VCaP (cell line): ENCODE measurements at regions not wholly inside any gene's neighbourhood (a gene's known extent, or its start where the extent isn't known, plus 50 kb on each side); places are given as distances from the start of the nearest gene placed in this dataset.

Experiments used
- H3K27ac ChIP-seq: fragments of 450-650 bp; 2 replicates; pipeline ENCODE4 v1.5.1; 2017
- TF ChIP-seq, protein P1 (sequence below): fragments of 450-650 bp; conservative IDR thresholded peaks from 2 replicates; pipeline ENCODE4 v1.5.1; 2017; ENCODE audit warnings: mild to moderate bottlenecking, moderate library complexity

GRCh38 chr9:103999375-104000062 is 94.6 kb upstream of the SMC2 start:
- TF ChIP-seq, protein P1, sequence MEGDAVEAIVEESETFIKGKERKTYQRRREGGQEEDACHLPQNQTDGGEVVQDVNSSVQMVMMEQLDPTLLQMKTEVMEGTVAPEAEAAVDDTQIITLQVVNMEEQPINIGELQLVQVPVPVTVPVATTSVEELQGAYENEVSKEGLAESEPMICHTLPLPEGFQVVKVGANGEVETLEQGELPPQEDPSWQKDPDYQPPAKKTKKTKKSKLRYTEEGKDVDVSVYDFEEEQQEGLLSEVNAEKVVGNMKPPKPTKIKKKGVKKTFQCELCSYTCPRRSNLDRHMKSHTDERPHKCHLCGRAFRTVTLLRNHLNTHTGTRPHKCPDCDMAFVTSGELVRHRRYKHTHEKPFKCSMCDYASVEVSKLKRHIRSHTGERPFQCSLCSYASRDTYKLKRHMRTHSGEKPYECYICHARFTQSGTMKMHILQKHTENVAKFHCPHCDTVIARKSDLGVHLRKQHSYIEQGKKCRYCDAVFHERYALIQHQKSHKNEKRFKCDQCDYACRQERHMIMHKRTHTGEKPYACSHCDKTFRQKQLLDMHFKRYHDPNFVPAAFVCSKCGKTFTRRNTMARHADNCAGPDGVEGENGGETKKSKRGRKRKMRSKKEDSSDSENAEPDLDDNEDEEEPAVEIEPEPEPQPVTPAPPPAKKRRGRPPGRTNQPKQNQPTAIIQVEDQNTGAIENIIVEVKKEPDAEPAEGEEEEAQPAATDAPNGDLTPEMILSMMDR: no peak

DNA sequence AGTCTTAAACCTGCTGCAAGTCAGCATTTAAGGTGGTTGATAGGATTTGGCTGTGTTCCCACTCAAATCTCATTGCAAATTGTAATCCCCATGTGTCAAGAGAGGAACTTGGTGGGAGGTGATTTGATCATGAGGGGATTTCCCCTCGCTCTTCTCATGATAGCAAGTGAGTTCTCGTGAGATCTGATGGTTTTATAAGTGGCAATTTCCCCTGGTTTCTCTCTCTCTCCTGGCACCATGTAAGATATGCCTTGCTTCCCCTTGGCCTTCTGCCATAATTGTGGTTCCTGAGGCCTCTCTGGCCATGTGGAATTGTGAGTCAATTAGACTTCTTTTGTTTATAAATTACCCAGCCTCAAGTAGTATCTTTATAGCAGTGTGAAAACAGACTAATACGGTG is 84.3 kb upstream of the SMC2 start:
- H3K27ac ChIP-seq: no peak overlapping the region
- TF ChIP-seq, protein P1: no peak

More at GRCh38 chr9:103999375-104000062, 94.6 kb upstream of the SMC2 start:
- no peak overlapping the region for H3K27ac ChIP-seq

GRCh38 chr9:104022083-104022482 is 72.0 kb upstream of the SMC2 start:
- TF ChIP-seq, protein P1: no peak
- H3K27ac ChIP-seq: no peak overlapping the region

DNA sequence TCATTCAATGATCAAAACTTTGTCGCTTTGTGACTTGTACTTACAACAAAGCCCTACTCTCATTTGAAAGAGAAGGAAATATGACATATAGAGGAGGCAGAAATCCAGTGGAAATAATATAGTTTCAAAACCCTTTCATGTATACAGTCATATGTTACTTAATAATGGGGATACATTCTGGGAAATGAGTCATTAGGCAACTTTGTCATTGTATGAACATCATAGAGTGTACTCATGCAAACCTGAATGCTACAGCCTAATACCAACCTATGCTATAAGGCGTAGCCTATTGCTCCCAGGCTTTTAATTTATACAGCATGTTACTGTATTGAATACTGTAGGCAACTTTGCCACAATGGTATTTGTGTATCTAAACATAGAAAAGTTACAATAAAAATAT is 69.0 kb upstream of the SMC2 start:
- TF ChIP-seq, protein P1: no peak
- H3K27ac ChIP-seq: no peak overlapping the region

GRCh38 chr9:104025945-104026344 is 68.2 kb upstream of the SMC2 start:
- H3K27ac ChIP-seq: no peak overlapping the region
- TF ChIP-seq, protein P1: no peak

DNA sequence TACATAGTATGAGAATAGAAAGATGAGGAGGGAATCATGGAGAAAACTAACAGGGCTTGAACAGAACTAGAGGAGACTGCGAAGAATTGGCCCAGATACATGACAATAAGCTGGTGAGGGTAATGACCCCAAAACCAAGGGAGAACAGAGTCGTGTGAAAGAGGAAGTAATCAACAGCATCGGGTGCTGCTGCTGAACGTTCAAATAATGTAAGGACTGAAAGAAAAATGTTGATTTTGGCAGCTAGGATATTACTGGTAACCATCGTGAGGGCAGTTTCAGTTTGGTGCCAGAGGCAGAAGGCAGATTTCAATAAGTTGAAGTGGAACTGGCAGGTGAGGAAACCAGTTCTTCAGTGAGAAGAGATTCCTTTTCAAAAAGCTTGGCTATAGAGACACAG is 66.8 kb upstream of the SMC2 start:
- TF ChIP-seq, protein P1: no peak
- no peak overlapping the region for H3K27ac ChIP-seq

- no peak overlapping the region for H3K27ac ChIP-seq
- TF ChIP-seq, protein P1: no peak
Measured at GRCh38 chr9:104028827-104029226, 65.3 kb upstream of the SMC2 start.
